T-helper 17 cell (primary cell): ENCODE measurements at regions not wholly inside any gene's neighbourhood (a gene's known extent, or its start where the extent isn't known, plus 50 kb on each side); places are given as distances from the start of the nearest gene placed in this dataset.

ENCODE experiments used
- ATAC-seq: fragments of 150-1000 bp; cut with Tn5 transposase; 2 replicates; pipeline ENCODE4 v1.10.0; 2021; ENCODE audit warnings: mild to moderate bottlenecking, moderate library complexity
- DNase-seq, 3 donors: peaks; one replicate each; pipeline versions ENCODE4 v3.0.0 to v3.0.0-alpha.2; 2020 to 2021
- H3K9me3 ChIP-seq: one replicate; pipeline ENCODE4 v1.7.0; 2013; ENCODE audit warnings: low read length, mild to moderate bottlenecking; ENCODE audit not compliant: control insufficient read depth, poor library complexity, severe bottlenecking
- H3K27ac Mint-ChIP-seq: one replicate; pipeline ENCODE4 v1.8.0; 2022; ENCODE audit warnings: mild to moderate bottlenecking, moderate library complexity, mixed read lengths
- H3K27me3 Mint-ChIP-seq: one replicate; pipeline ENCODE4 v1.8.0; 2022; ENCODE audit warnings: mixed read lengths
- H3K36me3 Mint-ChIP-seq: one replicate; pipeline ENCODE4 v1.8.0; 2022; ENCODE audit warnings: low read depth, mixed read lengths
- H3K4me1 Mint-ChIP-seq: one replicate; pipeline ENCODE4 v1.8.0; 2022; ENCODE audit warnings: mild to moderate bottlenecking, mixed read lengths
- H3K4me3 Mint-ChIP-seq: one replicate; pipeline ENCODE4 v1.8.0; 2022; ENCODE audit warnings: mild to moderate bottlenecking, moderate library complexity, mixed read lengths

DNA sequence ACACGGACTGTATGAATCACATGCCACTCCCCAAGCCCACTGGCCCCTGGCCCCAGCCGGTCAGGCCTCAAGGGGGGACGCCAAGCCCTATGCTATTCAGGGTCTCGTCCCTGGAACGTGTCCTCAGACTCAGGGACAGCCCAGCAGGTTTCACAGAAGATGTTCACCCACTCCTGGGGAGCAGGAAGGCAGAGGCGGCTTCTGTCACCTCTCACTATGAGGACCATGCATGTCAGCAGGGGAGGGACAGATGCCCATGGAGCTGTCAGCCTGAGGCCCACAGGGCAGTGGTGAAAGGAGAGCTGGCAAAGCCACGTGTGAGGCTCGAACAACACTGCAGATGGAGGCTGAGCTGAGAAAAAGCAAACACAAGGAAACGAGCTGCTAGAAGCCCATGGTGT lies 192.0 kb downstream of the SHANK2 start:
- no peak overlapping the region for H3K4me3 Mint-ChIP-seq
- peaks cover 4% of the 10 kb centered on the region for H3K36me3 Mint-ChIP-seq
- DNase-seq, result no peak
- no peak overlapping the region for H3K27ac Mint-ChIP-seq
- no peaks in the 10 kb centered on the region for H3K9me3 ChIP-seq
- H3K27me3 Mint-ChIP-seq, result peaks cover 37% of the 10 kb centered on the region
- no peak for ATAC-seq
- no peaks in the 10 kb centered on the region for H3K4me1 Mint-ChIP-seq

DNA sequence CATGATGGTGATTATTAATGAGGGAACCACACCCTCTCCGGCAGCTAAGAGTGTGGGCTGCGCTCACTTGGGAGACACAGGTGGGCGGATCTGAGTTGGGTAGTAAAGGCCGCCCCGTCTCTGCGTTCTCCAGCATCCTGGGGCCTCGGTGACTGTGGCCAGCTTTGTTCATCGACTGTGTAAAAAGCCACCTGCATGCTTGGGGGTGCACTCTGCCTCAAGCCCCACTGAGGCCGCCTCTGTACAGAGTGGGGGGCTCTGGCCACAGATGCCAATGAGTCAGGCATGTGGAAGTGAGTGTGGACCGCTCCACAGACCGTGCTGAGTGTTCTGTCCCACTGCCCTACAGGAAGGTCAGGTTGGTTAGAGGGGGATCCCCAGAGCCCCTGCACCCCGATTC lies 192.7 kb downstream of the SHANK2 start:
- H3K9me3 ChIP-seq, result no peaks in the 10 kb centered on the region
- no peaks in the 10 kb centered on the region for H3K4me1 Mint-ChIP-seq
- DNase-seq, result no peak
- no peak overlapping the region for H3K4me3 Mint-ChIP-seq
- peaks cover 37% of the 10 kb centered on the region for H3K27me3 Mint-ChIP-seq
- no peak for ATAC-seq
- H3K36me3 Mint-ChIP-seq, result peaks cover 4% of the 10 kb centered on the region
- H3K27ac Mint-ChIP-seq, result no peak overlapping the region

DNA sequence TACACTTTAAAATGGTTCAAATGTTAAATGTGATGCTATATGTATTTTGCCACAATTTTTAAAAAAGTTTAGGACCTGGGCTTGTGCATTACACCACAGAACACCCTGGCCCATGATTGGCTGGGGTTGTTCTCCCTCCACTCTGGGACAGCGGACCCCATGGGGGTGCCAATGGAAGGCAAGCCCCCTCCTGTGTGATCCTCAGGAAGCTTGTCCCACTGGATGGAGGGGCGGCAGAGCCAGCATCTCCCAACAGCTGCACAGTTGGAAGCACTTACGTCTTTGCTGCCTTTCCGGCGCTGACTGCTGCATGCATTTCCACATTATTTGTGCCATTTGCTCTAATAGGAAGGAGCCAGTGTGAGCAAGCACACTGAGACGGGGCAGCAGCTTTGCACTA lies 196.5 kb downstream of the SHANK2 start:
- no peak for DNase-seq
- ATAC-seq, result no peak
- peaks cover 2% of the 10 kb centered on the region for H3K36me3 Mint-ChIP-seq
- H3K27ac Mint-ChIP-seq, result no peak overlapping the region
- H3K4me1 Mint-ChIP-seq, result no peaks in the 10 kb centered on the region
- no peak overlapping the region for H3K4me3 Mint-ChIP-seq
- H3K9me3 ChIP-seq, result no peaks in the 10 kb centered on the region
- peaks cover 16% of the 10 kb centered on the region for H3K27me3 Mint-ChIP-seq
